ENCODE measurements at regions not wholly inside any gene's neighbourhood (a gene's known extent, or its start where the extent isn't known, plus 50 kb on each side); places are given as distances from the start of the nearest gene placed in this dataset.
"Not testable (repeated sequence)": the region's sequence is repeated elsewhere in the genome, so short reads cannot be mapped to it uniquely, and the experiment has no call there.

DNA sequence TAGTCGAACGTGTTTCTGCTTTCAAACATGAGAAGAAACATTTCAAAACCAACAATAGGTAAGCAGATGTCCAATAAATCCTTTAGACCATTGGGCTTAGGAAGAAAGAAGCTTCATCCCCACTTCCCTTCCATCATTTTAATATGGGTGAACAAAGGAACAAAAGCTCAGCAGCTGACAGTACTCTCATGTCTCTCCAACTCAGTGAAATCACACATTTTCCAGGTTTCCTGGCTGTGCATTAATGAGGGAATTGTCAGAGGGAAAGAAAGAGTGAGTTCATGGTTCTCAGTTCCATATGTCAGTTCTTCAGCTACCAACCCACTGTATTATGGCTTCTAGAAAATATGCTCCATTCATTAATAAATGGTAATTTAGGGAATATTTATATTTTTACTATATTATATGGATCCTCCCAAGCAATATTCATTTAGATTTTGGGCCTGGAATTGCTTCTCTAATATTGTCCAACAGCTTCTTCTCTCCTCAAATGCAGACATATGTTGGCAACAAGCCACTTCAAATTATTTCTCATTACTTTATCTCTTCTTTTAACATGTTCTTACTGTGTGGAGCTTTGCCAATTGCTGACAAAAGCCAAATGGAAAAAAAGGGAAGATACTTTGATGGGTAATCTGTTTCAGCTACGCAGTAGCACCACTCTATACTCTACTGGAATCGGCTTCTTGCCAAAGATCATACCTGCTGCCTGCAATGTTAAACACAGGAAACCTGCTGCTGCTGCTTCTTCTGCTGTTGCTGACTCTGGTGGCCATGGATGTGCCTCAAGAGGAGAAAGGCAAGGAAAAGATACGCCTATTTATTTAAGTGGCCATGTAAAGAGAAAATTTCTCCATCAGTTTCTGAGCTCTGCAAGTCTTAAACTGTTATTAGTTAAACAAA is 1757.6 kb downstream of the ARAP2 start:
- Histone ChIP-seq H3K27ac (ENCODE audit: low read depth in 2 of 2, low read length in 2 of 2) (no peak overlapping the region), H3K9ac (ENCODE audit: low read length in 3 of 3) (no peak overlapping the region), H3K36me3 (ENCODE audit: control insufficient read depth in 2 of 3, insufficient read depth in 3 of 3, low read length in 3 of 3) (no peaks in the 10 kb centered on the region), H3K4me3 (ENCODE audit: low read length in 3 of 3) (no peak overlapping the region), H3K27me3 (ENCODE audit: control insufficient read depth, insufficient read depth, low read length) (no peaks in the 10 kb centered on the region), H3K4me1 (ENCODE audit: control insufficient read depth in 2 of 3, insufficient read depth in 2 of 3, low read depth in 1 of 3, low read length in 3 of 3) (no peaks in the 10 kb centered on the region), H3K9me3 (ENCODE audit: control insufficient read depth in 2 of 3, insufficient read depth in 1 of 3, low read length in 3 of 3) (no peaks in the 10 kb centered on the region)
- intact Hi-C loops (cut with DNase I), result no loop called here
- no peak for FAIRE-seq
- DNase-seq, result peak in 1 of 5 donors; percentile 19
- TF ChIP-seq CTCF (IDR thresholded peaks at IDR 0.05; ENCODE audit: borderline replicate concordance, extremely low read depth, insufficient read depth), result no peak

DNA sequence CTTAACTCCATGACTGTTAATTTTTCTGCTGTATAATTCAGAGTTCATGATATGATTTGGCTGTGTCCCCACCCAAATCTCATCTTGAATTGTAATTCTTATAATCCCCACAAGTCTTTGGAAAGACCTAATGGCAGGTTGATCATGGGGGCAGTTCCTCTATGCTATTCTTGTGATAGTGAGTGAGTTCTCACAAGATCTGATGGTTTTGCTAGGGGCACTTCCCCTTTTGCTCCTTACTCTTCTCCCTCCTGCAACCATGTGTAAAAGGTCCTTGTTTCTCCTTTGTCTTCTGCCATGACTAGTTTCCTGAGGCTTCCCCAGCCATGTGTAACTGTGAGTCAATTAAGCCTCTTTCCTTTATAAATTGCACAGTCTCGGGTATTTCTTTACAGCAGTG is 1751.9 kb downstream of the ARAP2 start:
- Histone ChIP-seq H3K36me3 (ENCODE audit: control insufficient read depth in 2 of 3, insufficient read depth in 3 of 3, low read length in 3 of 3) (no peaks in the 10 kb centered on the region), H3K27ac (ENCODE audit: low read depth in 2 of 2, low read length in 2 of 2) (no peak overlapping the region), H3K9me3 (ENCODE audit: control insufficient read depth in 2 of 3, insufficient read depth in 1 of 3, low read length in 3 of 3) (no peaks in the 10 kb centered on the region), H3K27me3 (ENCODE audit: control insufficient read depth, insufficient read depth, low read length) (no peaks in the 10 kb centered on the region), H3K9ac (ENCODE audit: low read length in 3 of 3) (no peak overlapping the region), H3K4me1 (ENCODE audit: control insufficient read depth in 2 of 3, insufficient read depth in 2 of 3, low read depth in 1 of 3, low read length in 3 of 3) (no peaks in the 10 kb centered on the region), H3K4me3 (ENCODE audit: low read length in 3 of 3) (no peak overlapping the region)
- intact Hi-C loops (cut with DNase I), result no loop called here
- FAIRE-seq (no peak), DNase-seq (no peak)
- no peak for TF ChIP-seq CTCF (IDR thresholded peaks at IDR 0.05; ENCODE audit: borderline replicate concordance, extremely low read depth, insufficient read depth)

GRCh38 chr4:34502086-34502485 is 1742.2 kb downstream of the ARAP2 start:
- Histone ChIP-seq H3K9ac (ENCODE audit: low read length in 3 of 3) (no peak overlapping the region), H3K4me1 (ENCODE audit: control insufficient read depth in 2 of 3, insufficient read depth in 2 of 3, low read depth in 1 of 3, low read length in 3 of 3) (no peaks in the 10 kb centered on the region), H3K27ac (ENCODE audit: low read depth in 2 of 2, low read length in 2 of 2) (no peak overlapping the region), H3K36me3 (ENCODE audit: control insufficient read depth in 2 of 3, insufficient read depth in 3 of 3, low read length in 3 of 3) (no peaks in the 10 kb centered on the region), H3K27me3 (ENCODE audit: control insufficient read depth, insufficient read depth, low read length) (no peaks in the 10 kb centered on the region), H3K9me3 (ENCODE audit: control insufficient read depth in 2 of 3, insufficient read depth in 1 of 3, low read length in 3 of 3) (peaks cover 0 to 2% (median 0%) of the 10 kb centered on the region in 3 donors), H3K4me3 (ENCODE audit: low read length in 3 of 3) (no peak overlapping the region)
- no peak for DNase-seq
- intact Hi-C loops (cut with DNase I), result no loop called here
- no peak for TF ChIP-seq CTCF (IDR thresholded peaks at IDR 0.05; ENCODE audit: borderline replicate concordance, extremely low read depth, insufficient read depth)
- FAIRE-seq, result no peak

- H3K27me3 ChIP-seq (ENCODE audit: control insufficient read depth, insufficient read depth, low read length); H3K36me3 ChIP-seq (ENCODE audit: control insufficient read depth in 2 of 3, insufficient read depth in 3 of 3, low read length in 3 of 3); FAIRE-seq; intact Hi-C loops (cut with DNase I); H3K27ac ChIP-seq (ENCODE audit: low read depth in 2 of 2, low read length in 2 of 2); H3K4me3 ChIP-seq (ENCODE audit: low read length in 3 of 3); DNase-seq; H3K9ac ChIP-seq (ENCODE audit: low read length in 3 of 3); H3K9me3 ChIP-seq (ENCODE audit: control insufficient read depth in 2 of 3, insufficient read depth in 1 of 3, low read length in 3 of 3); H3K4me1 ChIP-seq (ENCODE audit: control insufficient read depth in 2 of 3, insufficient read depth in 2 of 3, low read depth in 1 of 3, low read length in 3 of 3): not testable (repeated sequence)
Measured at GRCh38 chr4:34504731-34505130, 1739.6 kb downstream of the ARAP2 start.

DNA sequence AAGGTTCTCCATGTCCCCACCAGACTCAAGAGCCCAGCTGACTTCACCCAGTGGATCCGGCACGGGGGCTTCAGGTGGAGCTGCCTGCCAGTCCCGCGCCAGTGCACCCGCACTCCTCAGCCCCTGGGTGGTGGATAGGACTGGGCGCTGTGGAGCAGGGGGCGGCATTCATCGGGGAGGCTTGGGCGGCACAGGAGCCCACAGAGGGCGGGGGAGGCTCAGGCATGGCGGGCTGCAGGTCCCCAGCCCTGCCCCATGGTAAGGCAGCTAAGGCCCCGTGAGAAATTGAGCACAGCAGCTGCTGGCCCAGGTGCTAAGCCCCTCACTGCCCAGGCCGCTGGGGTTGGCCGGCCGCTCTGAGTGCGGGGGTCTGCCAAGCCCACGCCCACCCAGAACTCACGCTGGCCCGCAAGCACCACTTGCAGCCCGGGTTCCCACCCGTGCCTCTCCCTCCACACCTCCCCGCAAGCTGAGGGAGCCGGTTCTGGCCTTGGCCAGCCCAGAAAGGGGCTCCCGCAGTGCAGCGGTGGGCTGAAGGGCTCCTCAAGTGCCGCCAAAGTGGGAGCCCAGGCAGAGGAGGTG is 1737.7 kb downstream of the ARAP2 start:
- DNase-seq, result peak in 1 of 5 donors; percentile 61
- not testable (repeated sequence) for H3K9me3 ChIP-seq (ENCODE audit: control insufficient read depth in 2 of 3, insufficient read depth in 1 of 3, low read length in 3 of 3); FAIRE-seq

More for the DNA sequence above, 1737.7 kb downstream of the ARAP2 start:
- H3K4me3 ChIP-seq (ENCODE audit: low read length in 3 of 3); H3K9ac ChIP-seq (ENCODE audit: low read length in 3 of 3); H3K4me1 ChIP-seq (ENCODE audit: control insufficient read depth in 2 of 3, insufficient read depth in 2 of 3, low read depth in 1 of 3, low read length in 3 of 3); H3K27me3 ChIP-seq (ENCODE audit: control insufficient read depth, insufficient read depth, low read length); H3K27ac ChIP-seq (ENCODE audit: low read depth in 2 of 2, low read length in 2 of 2); H3K36me3 ChIP-seq (ENCODE audit: control insufficient read depth in 2 of 3, insufficient read depth in 3 of 3, low read length in 3 of 3); intact Hi-C loops (cut with DNase I): not testable (repeated sequence)

Measured in kidney (tissue), 13 donors.